Ascending aorta (tissue), 2 donors: ENCODE measurements at regions not wholly inside any gene's neighbourhood (a gene's known extent, or its start where the extent isn't known, plus 50 kb on each side); places are given as distances from the start of the nearest gene placed in this dataset.

Experiments
- DNase-seq, 2 donors: peaks; one replicate each; pipeline ENCODE4 v3.0.0-alpha.2; 2019; ENCODE audit warnings: low spot score in 2 of 2
- H3K27ac ChIP-seq, 2 donors: fragments of 200-600 bp; sonication (generic); one replicate each; pipeline ENCODE4 v1.5.1; 2016 to 2017; ENCODE audit warnings: mild to moderate bottlenecking in 1 of 2
- H3K27me3 ChIP-seq: fragments of 200-600 bp; sonication (generic); one replicate; pipeline ENCODE4 v1.5.1; 2017
- H3K36me3 ChIP-seq, 2 donors: fragments of 200-600 bp; sonication (generic); one replicate each; pipeline ENCODE4 v1.5.1; 2016
- H3K4me1 ChIP-seq, 2 donors: fragments of 200-600 bp; sonication (generic); one replicate each; pipeline ENCODE4 v1.5.1; 2016 to 2017; ENCODE audit warnings: mild to moderate bottlenecking in 1 of 2
- H3K4me3 ChIP-seq, 2 donors: fragments of 200-600 bp; sonication (generic); one replicate each; pipeline ENCODE4 v1.5.1; 2016 to 2017; ENCODE audit warnings: mild to moderate bottlenecking in 1 of 2
- H3K9me3 ChIP-seq, 2 donors: fragments of 200-600 bp; sonication (generic); one replicate each; pipeline ENCODE4 v1.5.1; 2016
- CTCF ChIP-seq, 3 experiments: fragments of 200-600 bp in 2 of 3; fragments of 450-650 bp in 1 of 3; sonication (generic) in 2 of 3; IDR thresholded peaks; one replicate each; pipeline ENCODE4 v1.5.1; 2016 to 2019; ENCODE audit warnings: antibody characterized with exemption in 3 of 3, mild to moderate bottlenecking in 1 of 3, moderate library complexity in 1 of 3
- intact Hi-C: fragments of 100-400 bp; cut with DNase I; formaldehyde crosslinking; loops from one replicate; pipeline ENCODE4 v1.15.1; 2023

DNA sequence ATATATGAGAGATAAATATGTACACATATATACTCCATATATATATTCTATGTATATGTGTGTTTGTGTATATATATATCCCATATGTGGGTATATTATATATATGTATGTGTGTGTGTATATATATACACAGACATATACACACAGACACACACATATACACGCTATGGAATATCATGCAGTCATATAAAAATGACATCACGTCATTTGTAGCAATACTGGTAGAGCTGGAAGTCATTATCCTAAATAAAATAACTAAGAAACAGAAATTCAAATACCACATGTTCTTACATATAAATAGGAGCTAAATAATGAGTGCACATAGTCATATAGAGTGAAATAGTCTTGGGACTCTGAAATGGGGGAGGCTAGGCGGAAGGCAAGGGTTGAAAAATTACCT lies 1000.2 kb downstream of the LRFN5 start:
- intact Hi-C loops = no loop called here
- H3K27ac ChIP-seq = no peak overlapping the region
- no peaks in the 10 kb centered on the region for H3K27me3 ChIP-seq
- no peaks in the 10 kb centered on the region for H3K36me3 ChIP-seq
- H3K9me3 ChIP-seq = no peaks in the 10 kb centered on the region
- no peak for DNase-seq
- H3K4me1 ChIP-seq = no peaks in the 10 kb centered on the region
- no peak for TF ChIP-seq CTCF (IDR thresholded peaks at IDR 0.05)
- H3K4me3 ChIP-seq = no peak overlapping the region

- H3K36me3 ChIP-seq = no peaks in the 10 kb centered on the region
- H3K4me1 ChIP-seq = no peaks in the 10 kb centered on the region
- no peaks in the 10 kb centered on the region for H3K9me3 ChIP-seq
- intact Hi-C loops = no loop called here
- H3K27me3 ChIP-seq = no peaks in the 10 kb centered on the region
- no peak overlapping the region for H3K27ac ChIP-seq
- no peak for TF ChIP-seq CTCF (IDR thresholded peaks at IDR 0.05)
- no peak for DNase-seq
- no peak overlapping the region for H3K4me3 ChIP-seq
Observed at GRCh38 chr14:42602336-42602845, 995.7 kb downstream of the LRFN5 start.

DNA sequence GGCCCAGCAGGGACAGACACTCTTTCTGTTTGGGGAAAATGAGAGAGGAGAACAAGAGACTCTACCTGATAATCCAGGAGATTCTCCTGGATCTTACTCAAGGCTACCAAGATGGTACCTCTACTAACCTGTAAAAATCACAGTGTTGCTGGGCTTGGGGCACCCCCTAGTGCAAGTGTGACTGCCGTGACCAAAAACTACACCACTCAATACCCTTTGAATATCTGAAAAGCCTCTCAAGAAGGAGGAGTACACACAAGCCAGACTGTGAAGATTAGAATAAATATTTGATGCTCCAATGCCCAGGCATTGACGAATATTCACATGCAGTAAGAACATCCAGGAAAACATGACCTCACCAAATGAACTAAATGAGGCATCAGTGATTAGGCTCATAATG lies 965.4 kb downstream of the LRFN5 start:
- intact Hi-C loops = no loop called here
- Histone ChIP-seq H3K4me1 (no peaks in the 10 kb centered on the region), H3K4me3 (no peak overlapping the region), H3K27me3 (no peaks in the 10 kb centered on the region), H3K36me3 (no peaks in the 10 kb centered on the region), H3K27ac (no peak overlapping the region), H3K9me3 (peaks cover 0 to 3% of the 10 kb centered on the region in 2 donors)
- no peak for DNase-seq
- TF ChIP-seq CTCF (IDR thresholded peaks at IDR 0.05) = no peak

DNA sequence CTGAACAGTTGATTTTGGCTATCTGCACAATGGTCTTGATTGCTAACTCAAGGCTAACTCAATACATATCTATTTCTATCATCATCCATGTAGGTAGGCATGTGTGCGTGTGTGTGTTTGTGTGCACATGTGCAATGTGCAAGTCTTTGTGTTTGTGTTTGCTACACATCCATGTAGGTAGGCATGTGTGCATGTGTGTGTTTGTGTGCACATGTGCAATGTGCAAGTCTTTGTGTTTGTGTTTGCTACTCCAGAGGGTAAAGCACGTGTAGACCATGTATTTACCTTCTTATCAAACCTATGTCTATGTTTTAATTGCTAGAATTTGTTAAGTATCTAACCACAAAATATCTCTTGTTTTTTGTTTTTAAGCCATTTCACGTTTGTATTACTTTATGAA lies 962.6 kb downstream of the LRFN5 start:
- no peak for DNase-seq
- H3K27me3 ChIP-seq = no peaks in the 10 kb centered on the region
- no peak overlapping the region for H3K27ac ChIP-seq
- H3K36me3 ChIP-seq = no peaks in the 10 kb centered on the region
- no peaks in the 10 kb centered on the region for H3K4me1 ChIP-seq
- H3K4me3 ChIP-seq = no peak overlapping the region
- intact Hi-C loops = no loop called here
- no peak for TF ChIP-seq CTCF (IDR thresholded peaks at IDR 0.05)
- no peaks in the 10 kb centered on the region for H3K9me3 ChIP-seq

DNA sequence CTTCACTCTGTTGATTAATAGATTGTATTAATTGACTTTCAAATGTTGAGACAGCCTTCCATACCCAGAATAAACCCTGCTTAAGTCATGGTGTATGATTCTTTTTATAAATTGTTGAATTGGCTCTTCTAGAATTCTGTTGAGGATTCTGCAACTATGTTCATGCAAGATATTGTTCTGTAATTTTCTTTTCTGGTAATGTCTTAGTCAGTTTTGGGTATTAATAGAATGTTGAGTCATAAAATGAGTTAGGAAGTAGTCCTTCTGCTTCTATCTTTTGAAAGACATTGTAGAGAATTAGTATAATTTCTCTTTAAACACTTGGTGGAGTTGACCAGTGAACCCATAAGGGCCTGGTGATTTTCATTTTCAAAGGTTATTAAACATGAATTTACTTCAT lies 958.9 kb downstream of the LRFN5 start:
- intact Hi-C loops = no loop called here
- no peak for DNase-seq
- Histone ChIP-seq H3K36me3 (no peaks in the 10 kb centered on the region), H3K27ac (no peak overlapping the region), H3K9me3 (no peaks in the 10 kb centered on the region), H3K4me1 (no peaks in the 10 kb centered on the region), H3K27me3 (no peaks in the 10 kb centered on the region), H3K4me3 (no peak overlapping the region)
- TF ChIP-seq CTCF (IDR thresholded peaks at IDR 0.05) = no peak

DNA sequence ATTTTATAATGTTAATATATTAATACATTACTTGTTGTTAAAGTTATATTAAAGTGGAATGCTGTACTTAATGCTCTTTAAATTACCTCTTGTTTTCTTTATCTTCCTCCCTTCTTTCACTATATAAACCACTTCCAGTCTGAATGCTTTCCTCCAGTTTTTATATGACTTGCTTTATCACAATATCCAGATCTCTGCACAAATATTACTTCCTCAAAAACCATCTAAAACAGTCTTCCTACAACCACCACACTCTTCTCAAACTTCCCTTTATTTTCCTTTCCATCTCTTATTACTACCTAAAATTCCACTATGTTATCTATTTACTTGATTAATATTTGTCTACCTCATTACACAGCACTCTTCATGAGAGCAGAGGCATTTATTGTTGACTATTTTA lies 956.6 kb downstream of the LRFN5 start:
- DNase-seq = no peak
- H3K27ac ChIP-seq = no peak overlapping the region
- no peaks in the 10 kb centered on the region for H3K9me3 ChIP-seq
- no peak overlapping the region for H3K4me3 ChIP-seq
- no peak for TF ChIP-seq CTCF (IDR thresholded peaks at IDR 0.05)
- intact Hi-C loops = no loop called here
- no peaks in the 10 kb centered on the region for H3K27me3 ChIP-seq
- no peaks in the 10 kb centered on the region for H3K4me1 ChIP-seq
- no peaks in the 10 kb centered on the region for H3K36me3 ChIP-seq
